Stimulated activated CD8-positive, alpha-beta memory T cell treated with anti-CD3 and anti-CD28 coated beads, Interleukin-2, amount 100 ng/mL, for 48 hours (primary cell): ENCODE measurements at regions not wholly inside any gene's neighbourhood (a gene's known extent, or its start where the extent isn't known, plus 50 kb on each side); places are given as distances from the start of the nearest gene placed in this dataset.
"Not testable (repeated sequence)": the region's sequence is repeated elsewhere in the genome, so short reads cannot be mapped to it uniquely, and the experiment has no call there.

Experiments
- DNase-seq, 2 donors: peaks; one replicate each; pipeline ENCODE4 v3.0.0-alpha.2; 2020; ENCODE audit warnings: low read depth in 2 of 2

GRCh38 chr2:111569356-111570199 is 314.4 kb downstream of the ANAPC1 start:
- DNase-seq, result not testable (repeated sequence)

- peak in 1 of 2 donors; percentile 2 for DNase-seq
These were observed 313.5 kb downstream of the ANAPC1 start for GRCh38 chr2:111570300-111571114.

GRCh38 chr2:111574803-111575202 is 309.2 kb downstream of the ANAPC1 start:
- DNase-seq, result not testable (repeated sequence)

- DNase-seq, result not testable (repeated sequence)
These were observed 306.7 kb downstream of the ANAPC1 start for GRCh38 chr2:111577154-111577885.

GRCh38 chr2:111579500-111580134 is 304.4 kb downstream of the ANAPC1 start:
- not testable (repeated sequence) for DNase-seq

GRCh38 chr2:111580616-111581015 is 303.4 kb downstream of the ANAPC1 start:
- DNase-seq, result not testable (repeated sequence)

GRCh38 chr2:111582090-111582489 is 301.9 kb downstream of the ANAPC1 start:
- not testable (repeated sequence) for DNase-seq

GRCh38 chr2:111583480-111583879 is 300.5 kb downstream of the ANAPC1 start:
- DNase-seq, result not testable (repeated sequence)

- DNase-seq, result not testable (repeated sequence)
These were observed 299.5 kb downstream of the ANAPC1 start for GRCh38 chr2:111584540-111584939.

- not testable (repeated sequence) for DNase-seq
These were observed 299.0 kb downstream of the ANAPC1 start for GRCh38 chr2:111584950-111585349.

GRCh38 chr2:111586014-111586413 is 298.0 kb downstream of the ANAPC1 start:
- not testable (repeated sequence) for DNase-seq

- not testable (repeated sequence) for DNase-seq
These were observed 288.9 kb downstream of the ANAPC1 start for GRCh38 chr2:111595072-111595471.

GRCh38 chr2:111596808-111597705 is 286.9 kb downstream of the ANAPC1 start:
- DNase-seq, result not testable (repeated sequence)

GRCh38 chr2:111598944-111599343 is 285.0 kb downstream of the ANAPC1 start:
- DNase-seq, result not testable (repeated sequence)

- DNase-seq, result not testable (repeated sequence)
These were observed 281.7 kb downstream of the ANAPC1 start for GRCh38 chr2:111602259-111602658.

GRCh38 chr2:111605798-111606197 is 278.2 kb downstream of the ANAPC1 start:
- not testable (repeated sequence) for DNase-seq

- not testable (repeated sequence) for DNase-seq
These were observed 277.4 kb downstream of the ANAPC1 start for GRCh38 chr2:111606632-111607031.

- DNase-seq, result not testable (repeated sequence)
These were observed 274.7 kb downstream of the ANAPC1 start for GRCh38 chr2:111609146-111609844.

- not testable (repeated sequence) for DNase-seq
These were observed 274.0 kb downstream of the ANAPC1 start for GRCh38 chr2:111610035-111610434.
